IMR-90 (cell line): ENCODE measurements at regions not wholly inside any gene's neighbourhood (a gene's known extent, or its start where the extent isn't known, plus 50 kb on each side); places are given as distances from the start of the nearest gene placed in this dataset.

Source experiments
- ATAC-seq: fragments of 200-7000 bp; cut with Tn5 transposase; 2 replicates; pipeline ENCODE4 v1.9.1; 2020; ENCODE audit warnings: low read depth, mild to moderate bottlenecking, moderate library complexity
- BruUV-seq: library from RNA; stranded (reverse); fragments of 400-500 nt; replicated peaks from 2 replicates; lab custom pipeline; 2021; lab: Mats Ljungman, UMichigan
- CTCF ChIA-PET: fragments of 300-600 bp; formaldehyde crosslinking; extraction: SDS; loops from one replicate; lab custom pipeline; 2021; ENCODE audit warnings: antibody characterized with exemption; lab: Yijun Ruan, JAX
- POLR2A ChIA-PET: fragments of 300-600 bp; sonication (Branson Sonifier 250); formaldehyde crosslinking; loops from one replicate; lab custom pipeline; 2022; ENCODE audit warnings: antibody characterized with exemption; ENCODE audit not compliant: unreplicated experiment; lab: Charles Lee
- DNase-seq: peaks from one replicate; pipeline ENCODE4 v3.0.0; 2013
- H2AFZ ChIP-seq: replicated peaks from 2 replicates; pipeline ENCODE3; 2013; ENCODE audit warnings: low read length, mild to moderate bottlenecking; ENCODE audit not compliant: poor library complexity
- H2AK5ac ChIP-seq: 2 replicates; pipeline ENCODE4 v1.6.1; 2013; ENCODE audit warnings: low read depth, low read length, inconsistent platforms
- H2AK9ac ChIP-seq: replicated peaks from 2 replicates; pipeline ENCODE3; 2013; ENCODE audit warnings: mild to moderate bottlenecking, low read depth, low read length, moderate library complexity; ENCODE audit not compliant: poor library complexity
- H2BK120ac ChIP-seq: 2 replicates; pipeline ENCODE4 v1.6.1; 2013; ENCODE audit warnings: low read depth, low read length, inconsistent platforms
- H2BK15ac ChIP-seq: 3 replicates; pipeline ENCODE4 v1.6.1; 2013; ENCODE audit warnings: low read depth, low read length, inconsistent platforms
- H2BK20ac ChIP-seq: 2 replicates; pipeline ENCODE4 v1.6.1; 2013; ENCODE audit warnings: low read depth, mild to moderate bottlenecking, inconsistent platforms, low read length, moderate library complexity
- H2BK5ac ChIP-seq: 2 replicates; pipeline ENCODE4 v1.6.1; 2013; ENCODE audit warnings: mild to moderate bottlenecking, low read depth, low read length, inconsistent platforms; ENCODE audit not compliant: poor library complexity, severe bottlenecking
- H3K14ac ChIP-seq: replicated peaks from 2 replicates; pipeline ENCODE4 v1.6.1; 2013; ENCODE audit warnings: low read depth, low read length, inconsistent platforms
- H3K18ac ChIP-seq: 2 replicates; pipeline ENCODE4 v1.6.1; 2013; ENCODE audit warnings: low read depth, low read length, control low read depth
- H3K23ac ChIP-seq: 2 replicates; pipeline ENCODE4 v1.6.1; 2013; ENCODE audit warnings: low read depth, low read length, inconsistent platforms
- H3K27ac ChIP-seq: 2 replicates; pipeline ENCODE4 v1.5.1; 2013; ENCODE audit warnings: mild to moderate bottlenecking, control low read depth, low read length; ENCODE audit not compliant: insufficient read depth
- H3K27me3 ChIP-seq: 2 replicates; pipeline ENCODE4 v1.6.1; 2013; ENCODE audit warnings: low read length; ENCODE audit not compliant: control insufficient read depth, insufficient read depth
- H3K36me3 ChIP-seq: 2 replicates; pipeline ENCODE4 v1.6.1; 2013; ENCODE audit warnings: low read length, mixed read lengths; ENCODE audit not compliant: control insufficient read depth, insufficient read depth
- H3K4ac ChIP-seq: 2 replicates; pipeline ENCODE4 v1.6.1; 2013; ENCODE audit warnings: low read depth, low read length, inconsistent platforms
- H3K4me1 ChIP-seq: 2 replicates; pipeline ENCODE4 v1.6.1; 2013; ENCODE audit warnings: low read length, mixed read lengths; ENCODE audit not compliant: control insufficient read depth, insufficient read depth
- H3K4me2 ChIP-seq: 2 replicates; pipeline ENCODE4 v1.6.1; 2013; ENCODE audit warnings: low read depth, mild to moderate bottlenecking, control low read depth, low read length, moderate library complexity
- H3K4me3 ChIP-seq: 2 replicates; pipeline ENCODE4 v1.5.1; 2013; ENCODE audit warnings: low read depth, mild to moderate bottlenecking, control low read depth, low read length, moderate library complexity; ENCODE audit not compliant: insufficient read depth
- H3K56ac ChIP-seq: 2 replicates; pipeline ENCODE4 v1.6.1; 2013; ENCODE audit warnings: low read length, inconsistent platforms; ENCODE audit not compliant: insufficient read depth; ENCODE audit errors: extremely low read depth
- H3K79me1 ChIP-seq, 2 experiments: 2 replicates each; pipeline ENCODE4 v1.6.1; 2013; ENCODE audit warnings: low read length in 2 of 2, inconsistent platforms in 1 of 2, low read depth in 1 of 2
- H3K9ac ChIP-seq: 2 replicates; pipeline ENCODE4 v1.6.1; 2013; ENCODE audit warnings: low read depth, low read length, control low read depth
- H3K9me1 ChIP-seq: 2 replicates; pipeline ENCODE4 v1.6.1; 2013; ENCODE audit warnings: low read length, inconsistent platforms; ENCODE audit not compliant: insufficient read depth
- H3K9me3 ChIP-seq: 2 replicates; pipeline ENCODE4 v1.6.1; 2013; ENCODE audit warnings: low read length; ENCODE audit not compliant: control insufficient read depth, insufficient read depth
- H4K20me1 ChIP-seq: 2 replicates; pipeline ENCODE4 v1.6.1; 2013; ENCODE audit warnings: low read length, inconsistent platforms; ENCODE audit not compliant: insufficient read depth
- H4K5ac ChIP-seq: 2 replicates; pipeline ENCODE4 v1.6.1; 2013; ENCODE audit warnings: mild to moderate bottlenecking, low read depth, low read length, control low read depth
- H4K8ac ChIP-seq, 2 experiments: 2 replicates each; pipeline ENCODE4 v1.6.1; 2013; ENCODE audit warnings: low read depth in 2 of 2, low read length in 2 of 2, control low read depth in 1 of 2, inconsistent platforms in 1 of 2
- H4K91ac ChIP-seq: 2 replicates; pipeline ENCODE4 v1.6.1; 2013; ENCODE audit warnings: low read depth, low read length, inconsistent platforms; ENCODE audit not compliant: insufficient read depth
- CHD1 ChIP-seq: IDR thresholded peaks from 2 replicates; pipeline ENCODE4 v1.6.1; 2012; ENCODE audit warnings: low read depth, low read length, improper control_type of control experiment
- POLR2A ChIP-seq: IDR thresholded peaks from 2 replicates; pipeline ENCODE4 v1.6.1; 2012; ENCODE audit warnings: mild to moderate bottlenecking, low read depth, low read length
- RCOR1 ChIP-seq: IDR thresholded peaks from 2 replicates; pipeline ENCODE4 v1.6.1; 2012; ENCODE audit warnings: mild to moderate bottlenecking, low read length, improper control_type of control experiment; ENCODE audit not compliant: insufficient replicate concordance
- WGBS, 2 experiments: methylation state at CpG; one replicate each; pipeline versions ENCODE4 v1.1.5 to v1.1.7; 2013; ENCODE audit warnings: missing lambda C conversion rate in 2 of 2; ENCODE audit not compliant: insufficient read length in 1 of 2; ENCODE audit errors: extremely low coverage in 2 of 2; 5-methylcytosine and 5-hydroxymethylcytosine counted together
- dilution Hi-C: fragments of 300-500 bp; cut with HindIII; formaldehyde crosslinking; loops from one replicate; pipeline ENCODE4 v1.14.3; 2018; ENCODE audit warnings: low sequenced_read_pairs; ENCODE audit not compliant: unreplicated experiment
- in situ Hi-C: fragments of 300-500 bp; cut with MboI; formaldehyde crosslinking; loops from 3 replicates; pipeline ENCODE4 v1.14.3; 2019; ENCODE audit warnings: low sequenced_read_pairs, inconsistent platforms, mixed read lengths
- intact Hi-C: fragments of 100-400 bp; cut with micrococcal nuclease; formaldehyde crosslinking; loops from 2 replicates; pipeline ENCODE4 v1.10.0; 2022
- TF ChIP-seq, protein P1 (sequence below): fragments of 150-350 bp; IDR thresholded peaks from 2 replicates; pipeline ENCODE4 v1.6.1; 2016; ENCODE audit warnings: low read depth, mild to moderate bottlenecking, low read length, moderate library complexity, borderline replicate concordance
- TF ChIP-seq, protein P2 (sequence below): fragments of 150-350 bp; IDR thresholded peaks from 2 replicates; pipeline ENCODE4 v1.6.1; 2017; ENCODE audit warnings: mild to moderate bottlenecking, antibody characterized with exemption, low read length, low read depth

DNA sequence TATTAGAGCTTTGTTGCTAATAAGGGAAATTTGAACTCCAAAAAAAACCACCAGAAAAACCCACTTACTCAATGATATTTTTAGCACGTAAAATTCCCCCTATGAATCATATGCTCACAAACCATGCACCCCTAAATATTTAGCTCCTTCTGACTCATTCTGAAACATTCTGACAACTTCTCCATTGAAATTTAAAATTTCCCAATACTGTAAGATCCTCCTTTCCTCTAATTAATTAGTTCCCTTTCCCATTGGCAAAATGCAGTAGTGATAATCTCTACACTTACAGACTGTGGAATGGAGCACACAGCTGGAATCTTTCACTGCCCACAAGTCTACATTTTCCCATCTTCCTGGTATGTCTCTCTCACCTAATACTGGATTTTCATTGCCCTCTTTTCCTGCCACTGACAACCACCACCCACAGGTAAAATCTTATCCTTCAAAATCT, 215.8 kb upstream of the ACVR2A start:
- H2BK20ac ChIP-seq: no peak overlapping the region
- H3K9me1 ChIP-seq: no peaks in the 10 kb centered on the region
- H3K9ac ChIP-seq: no peak overlapping the region
- no peak overlapping the region for H2AK5ac ChIP-seq
- no peak overlapping the region for H3K4ac ChIP-seq
- H3K4me3 ChIP-seq: no peak overlapping the region
- no peaks in the 10 kb centered on the region for H3K36me3 ChIP-seq
- no peak overlapping the region for H2BK120ac ChIP-seq
- POLR2A ChIA-PET: no interaction called here
- H4K20me1 ChIP-seq: no peaks in the 10 kb centered on the region
- no peaks in the 10 kb centered on the region for H3K4me1 ChIP-seq
- WGBS, 2 experiments: no CpG with 5 or more reads among the region's 1 CpG
- no peaks in the 10 kb centered on the region for H3K79me1 ChIP-seq
- no peaks in the 10 kb centered on the region for H3K9me3 ChIP-seq
- H2BK5ac ChIP-seq: no peak overlapping the region
- BruUV-seq: no TSS peak
- H3K4me2 ChIP-seq: no peak overlapping the region
- TF ChIP-seq POLR2A: no peak
- no peak for TF ChIP-seq RCOR1
- TF ChIP-seq, protein P1, sequence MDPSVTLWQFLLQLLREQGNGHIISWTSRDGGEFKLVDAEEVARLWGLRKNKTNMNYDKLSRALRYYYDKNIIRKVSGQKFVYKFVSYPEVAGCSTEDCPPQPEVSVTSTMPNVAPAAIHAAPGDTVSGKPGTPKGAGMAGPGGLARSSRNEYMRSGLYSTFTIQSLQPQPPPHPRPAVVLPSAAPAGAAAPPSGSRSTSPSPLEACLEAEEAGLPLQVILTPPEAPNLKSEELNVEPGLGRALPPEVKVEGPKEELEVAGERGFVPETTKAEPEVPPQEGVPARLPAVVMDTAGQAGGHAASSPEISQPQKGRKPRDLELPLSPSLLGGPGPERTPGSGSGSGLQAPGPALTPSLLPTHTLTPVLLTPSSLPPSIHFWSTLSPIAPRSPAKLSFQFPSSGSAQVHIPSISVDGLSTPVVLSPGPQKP: no peak
- no peak for TF ChIP-seq CHD1
- TF ChIP-seq, protein P2, sequence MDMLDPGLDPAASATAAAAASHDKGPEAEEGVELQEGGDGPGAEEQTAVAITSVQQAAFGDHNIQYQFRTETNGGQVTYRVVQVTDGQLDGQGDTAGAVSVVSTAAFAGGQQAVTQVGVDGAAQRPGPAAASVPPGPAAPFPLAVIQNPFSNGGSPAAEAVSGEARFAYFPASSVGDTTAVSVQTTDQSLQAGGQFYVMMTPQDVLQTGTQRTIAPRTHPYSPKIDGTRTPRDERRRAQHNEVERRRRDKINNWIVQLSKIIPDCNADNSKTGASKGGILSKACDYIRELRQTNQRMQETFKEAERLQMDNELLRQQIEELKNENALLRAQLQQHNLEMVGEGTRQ: no peak
- H3K27ac ChIP-seq: no peak overlapping the region
- intact Hi-C loops (no loop called here), dilution Hi-C loops (no loop called here), in situ Hi-C loops (no loop called here)
- no peak overlapping the region for H2BK15ac ChIP-seq
- H3K56ac ChIP-seq: no peak overlapping the region
- H3K18ac ChIP-seq: no peak overlapping the region
- no peaks in the 10 kb centered on the region for H3K27me3 ChIP-seq
- H2AFZ ChIP-seq: no peak overlapping the region
- no peak overlapping the region for H3K14ac ChIP-seq
- no peak overlapping the region for H4K91ac ChIP-seq
- DNase-seq (no peak), ATAC-seq (no peak)
- no peak overlapping the region for H4K8ac ChIP-seq
- no peak overlapping the region for H2AK9ac ChIP-seq
- no peak overlapping the region for H4K5ac ChIP-seq
- H3K23ac ChIP-seq: no peak overlapping the region
- CTCF ChIA-PET: no interaction called here
